ENCODE measurements at regions not wholly inside any gene's neighbourhood (a gene's known extent, or its start where the extent isn't known, plus 50 kb on each side); places are given as distances from the start of the nearest gene placed in this dataset.
A peak's percentile ranks its signal among the peaks of the same experiment; 100 is the strongest.

DNA sequence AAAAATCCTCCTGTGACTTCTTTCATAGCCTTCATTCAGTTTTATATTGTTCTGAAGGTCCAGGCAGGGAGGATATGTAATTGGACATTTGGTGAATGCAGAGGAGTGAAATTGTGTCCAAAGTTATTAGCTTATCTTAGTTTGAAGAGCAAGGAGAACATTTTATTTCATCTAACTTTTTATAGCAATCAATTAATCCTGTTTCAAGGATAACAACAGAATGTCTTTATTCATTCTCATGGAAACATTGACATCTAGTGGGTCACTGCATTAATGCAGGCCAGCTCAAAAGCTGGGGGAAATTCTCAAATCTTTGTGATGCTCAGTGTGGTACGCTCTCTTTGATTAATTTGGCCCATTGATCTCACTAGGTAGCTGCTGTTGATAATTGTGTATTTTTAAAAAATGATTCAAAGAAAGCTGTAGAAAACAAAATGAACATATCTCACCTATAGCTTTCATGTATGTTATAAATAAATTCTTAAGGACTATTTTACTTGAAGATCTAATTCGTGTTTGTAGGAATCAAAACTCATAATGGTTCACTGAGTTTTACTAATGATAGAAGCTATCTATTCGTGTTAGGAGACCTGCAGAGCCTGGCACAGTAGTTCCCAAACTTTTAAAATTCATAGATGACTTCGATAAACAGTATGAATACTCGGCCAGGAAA, 150.8 kb upstream of the KCNMB2 start:
- Mint-ChIP-seq H3K4me3 (no peak overlapping the region), H3K27me3 (ENCODE audit: low read depth) (peaks cover 5% of the 10 kb centered on the region), H3K4me1 (ENCODE audit: low read depth) (no peaks in the 10 kb centered on the region), H3K36me3 (ENCODE audit: low read depth) (no peaks in the 10 kb centered on the region), H3K27ac (no peak overlapping the region), H3K9me3 (no peaks in the 10 kb centered on the region)
- CTCF ChIA-PET: interaction anchor here (0.6 to 2.3 kb wide), 10 partner anchors 9 to 1512 kb away, joined by 3 to 13 read pairs (median 3); no protein-coding TSS in a partner anchor
- DNase-seq: peak; percentile 15
- intact Hi-C loops (cut with micrococcal nuclease): loop anchor here (1.0 to 10.0 kb wide), 2 partner anchors 1441 to 1513 kb away; no protein-coding TSS in a partner anchor

DNA sequence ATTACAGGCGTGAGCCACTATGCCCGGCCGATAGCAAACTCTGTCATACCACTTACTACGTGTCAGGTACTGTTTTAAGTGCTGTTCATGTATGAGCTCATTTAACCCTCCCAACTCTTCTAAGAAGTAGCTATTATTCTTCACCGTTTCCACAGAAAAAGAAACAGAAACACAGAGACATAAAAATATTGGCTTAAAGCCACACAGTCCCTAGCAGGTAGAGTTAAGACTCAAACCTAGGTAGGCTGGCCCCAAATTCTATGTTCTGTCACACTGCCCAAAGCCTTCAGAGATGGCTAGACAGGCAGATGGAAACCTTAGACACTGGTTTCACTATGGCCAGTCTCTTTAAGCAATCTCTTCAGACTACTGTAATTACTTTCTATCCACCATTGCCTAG, 149.8 kb upstream of the KCNMB2 start:
- Mint-ChIP-seq H3K9me3 (no peaks in the 10 kb centered on the region), H3K36me3 (ENCODE audit: low read depth) (no peaks in the 10 kb centered on the region), H3K27ac (no peak overlapping the region), H3K27me3 (ENCODE audit: low read depth) (peaks cover 9% of the 10 kb centered on the region), H3K4me3 (no peak overlapping the region), H3K4me1 (ENCODE audit: low read depth) (no peaks in the 10 kb centered on the region)
- CTCF ChIA-PET: interaction anchor here (0.6 to 2.3 kb wide), 4 partner anchors 8 to 609 kb away, joined by 3 to 13 read pairs (median 3); no protein-coding TSS in a partner anchor
- DNase-seq: no peak
- intact Hi-C loops (cut with micrococcal nuclease): loop anchor here (10.0 kb wide), 1 partner anchor 1442 kb away; no protein-coding TSS in a partner anchor

DNA sequence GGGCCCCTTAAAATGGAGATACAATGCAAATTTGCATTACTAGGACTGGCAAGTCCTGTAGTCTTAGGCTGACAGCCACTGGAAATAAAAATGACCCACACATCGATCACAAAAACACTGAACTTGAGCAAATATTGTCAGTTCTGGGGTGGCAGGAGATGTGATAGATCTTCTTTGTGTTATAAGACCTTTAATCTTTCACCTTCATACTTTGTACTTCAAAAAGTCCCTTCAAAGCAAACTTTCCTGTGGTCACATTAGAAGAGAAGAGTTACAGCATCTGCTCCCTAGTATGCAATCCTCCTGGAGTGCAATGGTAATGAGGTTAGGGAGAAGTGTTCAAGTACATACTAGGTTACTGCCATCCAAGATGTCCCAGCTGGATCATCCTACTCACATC, 149.4 kb upstream of the KCNMB2 start:
- Mint-ChIP-seq H3K9me3 (no peaks in the 10 kb centered on the region), H3K36me3 (ENCODE audit: low read depth) (no peaks in the 10 kb centered on the region), H3K27me3 (ENCODE audit: low read depth) (peaks cover 9% of the 10 kb centered on the region), H3K27ac (no peak overlapping the region), H3K4me1 (ENCODE audit: low read depth) (no peaks in the 10 kb centered on the region), H3K4me3 (no peak overlapping the region)
- DNase-seq: no peak
- intact Hi-C loops (cut with micrococcal nuclease): loop anchor here (10.0 kb wide), 1 partner anchor 1442 kb away; no protein-coding TSS in a partner anchor
- CTCF ChIA-PET: interaction anchor here (2.3 kb wide), 1 partner anchor 7 kb away, joined by 13 read pairs; no protein-coding TSS in a partner anchor

DNA sequence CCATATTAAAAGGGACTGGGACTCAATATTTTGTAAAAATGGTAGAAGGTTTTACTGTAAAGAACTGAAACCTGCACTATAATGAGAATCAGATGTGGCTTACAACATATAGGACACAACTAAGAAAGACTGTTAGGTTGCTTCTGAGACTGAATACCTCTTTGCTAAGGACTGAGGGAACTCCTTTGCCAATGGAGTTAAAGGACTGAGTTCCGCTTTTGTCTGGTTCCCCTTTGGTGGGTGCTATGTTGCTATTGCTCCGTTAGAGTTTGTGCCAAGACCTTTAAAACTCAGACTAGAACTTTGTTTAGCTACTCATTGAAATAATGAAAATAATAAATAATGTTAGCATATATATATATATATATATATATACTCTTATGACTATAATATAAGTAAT, 147.8 kb upstream of the KCNMB2 start:
- no peak for DNase-seq
- Mint-ChIP-seq H3K4me1 (ENCODE audit: low read depth) (peaks cover 2% of the 10 kb centered on the region), H3K27ac (no peak overlapping the region), H3K36me3 (ENCODE audit: low read depth) (no peaks in the 10 kb centered on the region), H3K4me3 (no peak overlapping the region), H3K9me3 (no peaks in the 10 kb centered on the region), H3K27me3 (ENCODE audit: low read depth) (peaks cover 4% of the 10 kb centered on the region)
- intact Hi-C loops (cut with micrococcal nuclease): loop anchor here (10.0 kb wide), 1 partner anchor 1444 kb away; no protein-coding TSS in a partner anchor
- CTCF ChIA-PET: no interaction called here

DNA sequence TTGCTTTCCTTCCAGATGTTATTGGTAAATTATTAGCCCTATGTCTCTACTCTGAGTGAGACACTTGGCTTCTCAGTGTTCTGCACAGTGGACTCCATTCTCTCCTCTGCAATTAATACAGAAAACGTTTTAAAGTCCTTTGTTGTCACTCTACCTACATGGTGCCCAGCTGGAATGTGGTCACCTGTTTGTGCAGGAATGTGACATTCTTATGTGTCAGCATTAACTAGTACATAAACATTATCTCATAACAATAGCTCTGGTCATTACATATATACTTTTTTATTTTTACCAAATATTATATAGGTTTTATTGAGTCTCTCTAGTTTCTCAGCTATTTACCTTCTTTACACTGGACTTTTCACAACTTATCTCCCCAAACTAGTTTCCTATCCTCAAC, 147.0 kb upstream of the KCNMB2 start:
- no peaks in the 10 kb centered on the region for H3K9me3 Mint-ChIP-seq
- H3K27me3 Mint-ChIP-seq (ENCODE audit: low read depth): peaks cover 4% of the 10 kb centered on the region
- intact Hi-C loops (cut with micrococcal nuclease): loop anchor here (10.0 kb wide), 1 partner anchor 1444 kb away; no protein-coding TSS in a partner anchor
- DNase-seq: no peak
- no peak overlapping the region for H3K27ac Mint-ChIP-seq
- peaks cover 2% of the 10 kb centered on the region for H3K4me1 Mint-ChIP-seq (ENCODE audit: low read depth)
- no peak overlapping the region for H3K4me3 Mint-ChIP-seq
- H3K36me3 Mint-ChIP-seq (ENCODE audit: low read depth): no peaks in the 10 kb centered on the region
- CTCF ChIA-PET: no interaction called here

DNA sequence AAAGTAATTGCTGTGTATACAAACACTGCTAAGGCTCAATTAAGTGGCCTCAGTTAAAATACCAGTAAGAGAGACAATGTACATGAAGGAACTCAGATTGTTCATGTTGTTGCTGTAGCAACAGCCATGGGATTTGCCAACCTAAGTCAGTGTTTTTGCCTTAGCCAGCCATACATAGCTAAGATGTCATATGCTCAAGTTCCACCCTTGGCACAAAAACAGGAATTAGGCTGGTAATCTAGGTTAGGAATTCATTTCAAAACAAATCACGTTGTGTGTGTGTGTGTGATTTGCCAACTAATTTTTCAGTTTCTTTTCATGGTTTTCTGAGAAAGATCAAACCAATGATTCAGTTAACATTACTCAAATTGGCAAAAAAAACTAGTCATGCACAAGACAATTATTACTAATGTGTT, 143.7 kb upstream of the KCNMB2 start:
- DNase-seq: no peak
- Mint-ChIP-seq H3K36me3 (ENCODE audit: low read depth) (no peaks in the 10 kb centered on the region), H3K27ac (no peak overlapping the region), H3K4me3 (no peak overlapping the region), H3K4me1 (ENCODE audit: low read depth) (peaks cover 2% of the 10 kb centered on the region), H3K9me3 (no peaks in the 10 kb centered on the region), H3K27me3 (ENCODE audit: low read depth) (peaks cover 4% of the 10 kb centered on the region)
- intact Hi-C loops (cut with micrococcal nuclease): loop anchor here (1.0 kb wide), 1 partner anchor 28 kb away; no protein-coding TSS in a partner anchor
- CTCF ChIA-PET: no interaction called here

DNA sequence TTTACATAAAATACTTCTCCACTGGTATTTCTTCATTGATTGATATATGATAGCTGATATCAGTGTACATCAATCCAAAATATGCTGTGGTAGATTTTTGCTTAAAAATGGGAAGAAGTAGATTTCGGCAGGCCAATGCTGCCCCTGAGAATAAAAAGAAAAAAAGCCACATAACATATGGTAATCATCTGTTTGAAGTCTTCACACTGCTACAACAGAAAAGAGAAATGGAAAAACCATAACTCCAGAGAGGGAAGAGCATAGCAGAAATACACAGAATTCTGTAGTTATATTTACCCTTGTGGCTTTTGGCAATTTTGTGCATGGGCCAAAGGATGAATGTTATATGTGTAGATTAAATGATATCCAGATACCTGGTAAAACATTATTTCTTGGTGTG, 143.1 kb upstream of the KCNMB2 start:
- H3K27me3 Mint-ChIP-seq (ENCODE audit: low read depth): peaks cover 4% of the 10 kb centered on the region
- no peak overlapping the region for H3K4me3 Mint-ChIP-seq
- no peak overlapping the region for H3K27ac Mint-ChIP-seq
- DNase-seq: no peak
- intact Hi-C loops (cut with micrococcal nuclease): no loop called here
- no peaks in the 10 kb centered on the region for H3K36me3 Mint-ChIP-seq (ENCODE audit: low read depth)
- peaks cover 2% of the 10 kb centered on the region for H3K4me1 Mint-ChIP-seq (ENCODE audit: low read depth)
- no peaks in the 10 kb centered on the region for H3K9me3 Mint-ChIP-seq
- CTCF ChIA-PET: interaction anchor here (2.2 kb wide), 1 partner anchor 8 kb away, joined by 13 read pairs; no protein-coding TSS in a partner anchor

DNA sequence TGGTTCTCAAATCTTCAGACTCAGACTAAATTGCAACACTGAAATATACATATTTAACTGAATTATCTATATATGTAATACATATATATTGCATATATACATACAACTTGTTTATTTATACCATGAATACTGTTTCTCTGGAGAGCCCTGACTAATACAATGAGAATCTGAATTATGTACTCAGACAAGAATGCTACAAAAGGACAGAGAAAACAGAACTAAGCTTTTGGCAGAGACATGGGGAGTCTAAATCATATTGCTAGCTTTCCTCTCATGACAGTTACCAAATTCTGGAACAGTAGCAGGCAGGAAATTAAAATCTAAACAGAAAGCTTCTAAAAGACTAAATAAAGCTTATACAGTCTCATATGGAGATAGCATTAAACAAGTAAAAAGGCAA, 142.4 kb upstream of the KCNMB2 start:
- H3K36me3 Mint-ChIP-seq (ENCODE audit: low read depth): no peaks in the 10 kb centered on the region
- H3K9me3 Mint-ChIP-seq: no peaks in the 10 kb centered on the region
- peaks cover 2% of the 10 kb centered on the region for H3K4me1 Mint-ChIP-seq (ENCODE audit: low read depth)
- H3K27me3 Mint-ChIP-seq (ENCODE audit: low read depth): peaks cover 4% of the 10 kb centered on the region
- CTCF ChIA-PET: interaction anchor here (2.2 kb wide), 1 partner anchor 8 kb away, joined by 13 read pairs; no protein-coding TSS in a partner anchor
- intact Hi-C loops (cut with micrococcal nuclease): no loop called here
- no peak for DNase-seq
- no peak overlapping the region for H3K27ac Mint-ChIP-seq
- no peak overlapping the region for H3K4me3 Mint-ChIP-seq

DNA sequence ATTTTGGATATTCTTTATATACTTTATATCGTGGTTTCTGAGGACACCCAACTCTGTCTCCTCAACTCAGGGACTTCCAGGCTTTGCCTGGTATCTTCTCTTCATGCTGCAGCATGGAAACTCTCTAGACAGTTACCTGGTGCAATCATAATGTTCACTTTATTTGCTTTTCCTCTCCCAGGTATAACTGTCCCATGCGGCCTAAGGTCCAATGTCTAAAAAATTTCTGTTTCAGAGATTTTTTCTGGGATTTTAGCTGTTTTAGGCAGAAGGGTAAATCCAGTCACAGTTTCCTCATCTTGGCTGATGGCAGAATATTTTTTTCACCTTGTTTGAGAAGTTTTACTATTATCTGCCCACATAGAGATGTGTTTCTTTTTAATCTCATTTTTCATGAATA, 139.9 kb upstream of the KCNMB2 start:
- H3K36me3 Mint-ChIP-seq (ENCODE audit: low read depth): no peaks in the 10 kb centered on the region
- intact Hi-C loops (cut with micrococcal nuclease): no loop called here
- no peak overlapping the region for H3K4me3 Mint-ChIP-seq
- H3K27me3 Mint-ChIP-seq (ENCODE audit: low read depth): peaks cover 2% of the 10 kb centered on the region
- DNase-seq: no peak
- H3K4me1 Mint-ChIP-seq (ENCODE audit: low read depth): peaks cover 2% of the 10 kb centered on the region
- H3K9me3 Mint-ChIP-seq: no peaks in the 10 kb centered on the region
- no peak overlapping the region for H3K27ac Mint-ChIP-seq
- CTCF ChIA-PET: interaction anchor here (0.7 kb wide), 1 partner anchor 30 kb away, joined by 3 read pairs; no protein-coding TSS in a partner anchor

DNA sequence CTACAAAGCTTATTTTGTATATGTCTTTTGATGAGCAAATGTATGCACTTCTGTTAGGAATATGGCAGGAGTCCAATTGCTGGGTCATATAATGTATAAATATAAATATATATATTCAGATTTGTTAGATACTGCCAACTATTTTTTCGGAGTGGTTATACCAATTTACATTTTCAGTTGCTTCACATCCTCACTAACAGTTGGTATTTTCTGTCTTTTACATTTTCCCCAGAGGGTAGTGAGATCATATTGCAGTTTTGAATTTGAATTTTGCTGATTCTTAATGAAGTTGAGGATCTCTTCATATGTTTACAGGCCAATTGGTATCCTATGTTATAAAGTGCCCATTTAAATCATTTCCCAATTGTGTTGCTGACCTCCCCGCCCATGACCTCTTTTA, 139.0 kb upstream of the KCNMB2 start:
- Mint-ChIP-seq H3K4me1 (ENCODE audit: low read depth) (peaks cover 2% of the 10 kb centered on the region), H3K9me3 (no peaks in the 10 kb centered on the region), H3K27ac (no peak overlapping the region), H3K36me3 (ENCODE audit: low read depth) (no peaks in the 10 kb centered on the region), H3K4me3 (no peak overlapping the region), H3K27me3 (ENCODE audit: low read depth) (peaks cover 2% of the 10 kb centered on the region)
- no peak for DNase-seq
- CTCF ChIA-PET: interaction anchor here (0.7 kb wide), 1 partner anchor 29 kb away, joined by 3 read pairs; no protein-coding TSS in a partner anchor
- intact Hi-C loops (cut with micrococcal nuclease): no loop called here

DNA sequence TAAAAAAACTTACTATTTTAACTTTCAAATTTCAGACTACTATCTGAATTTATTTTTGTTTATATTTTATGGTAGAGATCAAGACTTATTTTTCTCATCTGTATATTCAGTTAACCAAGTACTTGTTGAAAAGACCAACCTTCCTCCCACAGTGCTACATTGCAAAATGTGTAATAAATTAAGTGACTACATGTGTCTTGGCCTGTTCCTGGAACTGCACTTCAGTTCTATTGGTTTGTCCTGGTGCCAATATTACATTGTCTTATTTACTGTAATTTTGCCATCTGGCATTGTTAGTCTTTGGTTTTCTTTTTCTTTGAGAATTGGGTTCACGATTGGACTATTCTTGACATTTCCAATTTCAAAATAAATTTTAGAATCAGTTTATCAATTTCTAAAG, 138.4 kb upstream of the KCNMB2 start:
- Mint-ChIP-seq H3K9me3 (no peaks in the 10 kb centered on the region), H3K27me3 (ENCODE audit: low read depth) (peaks cover 2% of the 10 kb centered on the region), H3K36me3 (ENCODE audit: low read depth) (no peaks in the 10 kb centered on the region), H3K4me1 (ENCODE audit: low read depth) (peaks cover under 1% of the 10 kb centered on the region), H3K4me3 (no peak overlapping the region), H3K27ac (no peak overlapping the region)
- no peak for DNase-seq
- intact Hi-C loops (cut with micrococcal nuclease): no loop called here
- CTCF ChIA-PET: no interaction called here

DNA sequence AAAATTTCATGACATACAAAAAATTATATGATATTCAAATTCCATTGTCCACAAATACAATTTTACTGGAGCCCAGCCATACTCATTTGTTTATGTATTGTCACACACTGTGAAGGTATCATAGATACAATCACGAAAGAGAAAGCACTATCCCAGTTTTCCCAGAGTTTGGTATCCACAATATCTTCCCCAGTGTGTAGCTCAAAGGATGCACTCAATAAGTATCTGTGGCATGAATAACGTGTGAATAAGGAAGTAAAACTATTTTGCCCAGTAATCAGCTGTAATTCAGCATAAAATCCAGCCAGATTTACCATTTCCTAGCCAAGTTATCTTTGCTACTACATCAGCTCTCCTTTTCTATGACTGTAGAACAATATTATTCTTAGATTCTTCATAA, 131.3 kb upstream of the KCNMB2 start:
- H3K9me3 Mint-ChIP-seq: no peaks in the 10 kb centered on the region
- no peak overlapping the region for H3K4me3 Mint-ChIP-seq
- intact Hi-C loops (cut with micrococcal nuclease): no loop called here
- H3K27ac Mint-ChIP-seq: no peak overlapping the region
- H3K27me3 Mint-ChIP-seq (ENCODE audit: low read depth): peaks cover 2% of the 10 kb centered on the region
- CTCF ChIA-PET: no interaction called here
- no peaks in the 10 kb centered on the region for H3K4me1 Mint-ChIP-seq (ENCODE audit: low read depth)
- no peaks in the 10 kb centered on the region for H3K36me3 Mint-ChIP-seq (ENCODE audit: low read depth)
- DNase-seq: no peak

DNA sequence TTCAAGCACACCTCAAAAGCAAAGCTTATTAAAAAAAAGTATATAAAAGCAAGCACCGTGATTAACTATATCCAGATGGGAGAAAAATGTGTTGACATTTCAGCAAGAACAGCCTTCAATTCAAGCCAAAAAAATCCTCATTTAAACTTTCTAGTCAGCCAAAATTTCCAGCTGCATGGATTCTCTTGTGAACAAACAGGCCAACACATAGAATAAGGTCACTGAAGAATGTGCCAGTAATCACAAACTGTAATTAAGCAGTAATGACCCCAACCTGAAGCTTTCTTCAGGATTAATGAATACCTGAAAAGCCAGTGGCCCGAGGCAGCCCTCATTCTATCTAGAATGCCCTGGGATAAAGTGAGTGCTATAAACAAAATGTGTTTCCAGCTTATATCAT, 130.7 kb upstream of the KCNMB2 start:
- Mint-ChIP-seq H3K27me3 (ENCODE audit: low read depth) (peaks cover 5% of the 10 kb centered on the region), H3K9me3 (no peaks in the 10 kb centered on the region), H3K4me3 (no peak overlapping the region), H3K27ac (no peak overlapping the region), H3K36me3 (ENCODE audit: low read depth) (no peaks in the 10 kb centered on the region), H3K4me1 (ENCODE audit: low read depth) (no peaks in the 10 kb centered on the region)
- intact Hi-C loops (cut with micrococcal nuclease): no loop called here
- no peak for DNase-seq
- CTCF ChIA-PET: no interaction called here
